HG03196 (cell line): ENCODE measurements at regions not wholly inside any gene's neighbourhood (a gene's known extent, or its start where the extent isn't known, plus 50 kb on each side); places are given as distances from the start of the nearest gene placed in this dataset.
"Not testable (repeated sequence)": the region's sequence is repeated elsewhere in the genome, so short reads cannot be mapped to it uniquely, and the experiment has no call there.

Source experiments
- ATAC-seq: cut with Tn5 transposase; IDR thresholded peaks from one replicate; pipeline ENCODE4 v1.9.1; 2021; ENCODE audit not compliant: unreplicated experiment

DNA sequence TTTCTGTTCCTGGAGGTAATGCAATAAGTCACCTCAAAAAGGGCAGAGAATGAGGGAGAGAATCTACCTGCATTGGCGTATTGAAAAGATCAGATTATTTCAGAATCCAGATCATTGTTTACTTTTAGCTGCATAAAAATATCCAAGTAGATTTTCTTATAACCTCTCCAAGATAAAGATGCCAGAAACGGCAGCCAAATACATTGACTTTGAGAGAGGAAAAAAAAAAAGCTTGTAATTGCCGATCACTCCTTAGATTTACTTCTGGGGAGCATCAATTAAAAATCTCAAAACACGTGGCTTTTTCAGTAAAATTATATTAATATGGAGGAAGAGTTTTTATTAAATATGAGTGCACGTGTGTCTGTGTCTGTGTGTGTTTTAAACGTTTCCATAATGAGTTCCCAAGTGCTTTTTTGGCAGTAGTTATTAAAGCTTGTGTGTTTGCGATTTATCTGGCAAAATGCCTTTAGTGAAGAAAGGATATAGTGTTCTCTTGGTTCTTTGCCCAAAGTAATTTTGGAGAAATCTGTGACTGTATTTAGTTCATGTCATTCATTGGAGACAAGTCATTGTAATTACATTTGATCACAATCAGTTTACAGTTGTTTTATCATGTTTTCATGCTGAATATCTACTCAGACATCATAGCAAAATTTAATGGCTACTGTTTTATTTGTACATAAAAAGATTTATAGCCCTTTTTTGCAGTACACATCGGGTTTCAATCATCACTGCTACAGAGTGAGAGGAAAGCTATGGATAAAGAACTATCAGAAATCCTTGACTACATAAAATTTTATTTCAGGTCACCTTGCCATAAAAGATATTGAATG is 176.1 kb downstream of the TM9SF2 start:
- no peak for ATAC-seq

DNA sequence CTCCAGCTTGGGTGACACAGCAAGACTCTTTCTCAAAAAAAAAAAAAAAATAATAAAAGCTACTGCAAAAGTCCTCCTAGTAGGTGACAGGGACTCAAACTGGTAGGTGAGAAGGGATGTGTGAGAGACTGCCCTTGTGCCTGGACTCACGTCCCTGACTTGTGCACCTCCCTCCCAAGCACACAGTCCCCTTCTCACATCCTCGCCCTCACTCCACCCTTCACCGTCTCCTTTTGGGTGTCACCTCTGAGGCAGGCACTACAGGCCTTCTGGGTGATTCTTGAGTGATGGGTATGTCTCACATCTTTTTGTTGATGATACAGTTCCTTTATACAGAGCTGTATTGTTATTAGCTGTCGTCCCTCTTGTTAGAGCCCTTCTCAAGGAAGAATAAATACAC is 170.5 kb downstream of the TM9SF2 start:
- no peak for ATAC-seq

DNA sequence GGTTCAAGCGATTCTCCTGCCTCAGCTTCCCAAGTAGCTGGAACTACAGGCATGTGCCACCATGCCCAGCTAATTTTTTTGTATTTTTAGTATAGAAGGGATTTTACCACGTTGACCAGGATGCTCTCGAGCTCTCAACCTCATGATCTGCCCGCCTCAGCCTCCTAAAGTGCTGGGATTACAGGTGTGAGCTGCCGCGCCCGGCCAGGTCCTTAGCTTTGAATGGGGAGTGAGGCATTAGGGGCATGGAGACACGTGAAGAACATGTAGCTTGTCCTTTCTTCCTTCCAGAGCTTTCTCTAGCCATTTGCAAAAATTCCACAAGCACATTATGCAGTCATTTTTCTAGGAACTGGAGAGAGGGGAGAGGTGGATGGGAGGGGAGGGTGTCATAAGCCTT is 167.8 kb downstream of the TM9SF2 start:
- ATAC-seq, result not testable (repeated sequence)

DNA sequence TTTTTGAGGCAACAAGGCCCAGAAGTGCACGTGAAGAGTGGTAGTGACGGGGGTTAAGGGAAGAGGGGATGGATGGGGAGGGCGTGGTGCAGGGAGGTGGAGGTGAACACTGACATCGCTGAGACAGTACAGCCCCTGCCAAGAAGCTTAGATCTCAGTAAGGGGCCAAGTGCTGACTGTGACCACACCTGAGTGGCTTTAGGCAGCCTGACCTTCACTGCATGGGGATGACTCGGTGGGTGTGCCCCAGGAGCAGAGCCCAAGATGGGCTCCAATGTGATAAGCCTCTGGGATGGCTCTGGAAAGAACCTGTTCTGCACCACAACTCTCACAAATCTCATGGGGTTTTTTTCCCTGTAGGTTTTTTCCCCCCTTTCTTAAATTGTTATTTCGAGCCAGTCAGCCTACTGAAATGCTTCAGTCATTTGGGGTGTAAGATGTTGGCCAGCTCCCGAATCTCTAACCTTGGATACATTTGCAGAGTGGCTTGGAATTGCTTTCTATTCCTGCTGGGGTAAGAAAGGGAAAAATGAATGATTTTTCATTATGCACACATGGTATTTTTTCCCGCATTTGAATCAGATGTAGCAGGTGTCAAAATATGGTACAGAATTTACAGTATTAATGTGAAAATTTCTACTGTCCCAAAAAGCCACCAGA is 165.0 kb downstream of the TM9SF2 start:
- ATAC-seq, result no peak

DNA sequence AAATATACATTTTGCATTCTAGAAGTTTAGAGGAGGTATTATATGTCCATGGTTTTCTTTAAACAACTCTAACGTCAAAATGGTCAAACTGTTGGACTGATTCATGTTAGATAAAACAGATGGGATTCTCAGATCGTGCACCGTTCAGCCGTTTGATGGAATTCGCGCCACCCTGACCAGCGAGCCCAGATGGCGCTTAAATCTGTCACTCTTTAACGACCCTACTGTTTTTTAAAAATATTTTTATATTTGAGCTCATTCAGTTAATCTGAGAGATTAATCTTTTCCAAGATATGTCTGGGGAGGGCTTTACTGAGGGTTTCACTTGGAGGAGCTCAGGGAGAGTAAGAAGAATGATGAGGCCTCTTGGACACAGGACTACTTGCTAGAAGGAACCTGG is 164.4 kb downstream of the TM9SF2 start:
- ATAC-seq, result no peak

DNA sequence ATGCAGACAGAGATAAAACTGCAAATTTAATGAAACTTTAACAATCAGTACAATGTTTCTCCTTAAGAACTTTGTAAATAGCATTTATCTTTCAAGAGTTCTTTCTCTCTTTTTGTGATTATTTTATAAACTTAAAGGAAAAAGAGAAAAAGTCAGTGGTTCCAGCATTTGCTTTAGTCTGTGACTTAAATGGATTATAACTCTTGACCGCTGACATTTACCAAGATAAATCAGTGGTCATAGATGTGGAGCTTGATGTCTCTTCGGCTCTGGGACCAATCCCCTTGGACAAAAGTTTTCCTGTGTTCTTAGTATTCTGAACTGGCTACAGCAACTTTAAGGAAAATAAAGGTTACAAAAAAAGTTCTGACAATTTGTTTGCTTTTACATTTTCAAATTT is 162.6 kb downstream of the TM9SF2 start:
- ATAC-seq, result no peak

DNA sequence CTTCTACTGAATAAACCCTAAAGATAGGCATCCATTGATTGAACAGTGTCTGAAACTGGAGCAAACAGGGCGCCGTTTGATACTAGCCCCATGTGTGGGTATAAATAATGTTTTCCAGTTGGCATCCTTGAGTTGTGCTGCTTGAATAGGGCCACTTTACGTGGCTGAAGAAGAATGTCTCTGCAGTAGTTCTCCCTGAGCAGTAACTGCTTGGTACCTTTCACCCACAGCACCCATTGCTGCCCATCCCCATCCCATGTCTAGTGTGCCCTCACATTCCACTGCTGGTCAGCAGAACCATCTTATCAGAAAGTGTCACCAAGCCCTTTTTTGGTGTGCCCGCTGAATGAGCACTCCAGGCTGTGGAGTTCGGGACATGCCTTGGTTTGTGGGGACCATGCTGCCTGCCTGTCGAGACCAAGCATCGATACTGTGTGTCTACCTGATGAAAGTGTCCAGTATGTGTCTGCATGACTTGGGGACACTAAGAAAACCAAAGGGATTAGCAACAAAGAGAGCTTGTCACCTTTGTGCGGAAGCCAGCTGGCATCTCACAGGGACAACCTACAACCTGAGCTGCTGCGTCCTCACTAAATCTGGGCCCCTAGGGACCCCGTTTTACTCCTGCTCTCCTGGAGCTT is 162.0 kb downstream of the TM9SF2 start:
- no peak for ATAC-seq

DNA sequence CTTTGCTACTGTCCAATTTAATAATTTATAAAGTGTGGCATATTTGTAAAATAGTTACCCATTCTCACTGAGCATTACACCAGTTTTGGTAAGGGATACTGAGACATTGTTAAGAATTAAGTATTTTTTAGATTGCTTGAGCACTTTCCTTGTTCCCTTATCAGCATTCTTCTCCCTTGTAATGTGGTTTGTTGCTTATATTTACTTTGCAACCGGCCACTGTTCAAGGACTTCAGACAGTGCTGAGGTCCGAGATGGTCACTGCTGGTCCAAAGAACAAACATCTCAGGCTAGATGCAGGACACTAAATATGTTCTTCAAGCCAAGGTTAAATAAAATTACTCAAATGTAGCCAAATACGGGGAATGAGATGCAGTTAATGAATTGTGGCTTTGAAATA is 161.4 kb downstream of the TM9SF2 start:
- ATAC-seq, result no peak

DNA sequence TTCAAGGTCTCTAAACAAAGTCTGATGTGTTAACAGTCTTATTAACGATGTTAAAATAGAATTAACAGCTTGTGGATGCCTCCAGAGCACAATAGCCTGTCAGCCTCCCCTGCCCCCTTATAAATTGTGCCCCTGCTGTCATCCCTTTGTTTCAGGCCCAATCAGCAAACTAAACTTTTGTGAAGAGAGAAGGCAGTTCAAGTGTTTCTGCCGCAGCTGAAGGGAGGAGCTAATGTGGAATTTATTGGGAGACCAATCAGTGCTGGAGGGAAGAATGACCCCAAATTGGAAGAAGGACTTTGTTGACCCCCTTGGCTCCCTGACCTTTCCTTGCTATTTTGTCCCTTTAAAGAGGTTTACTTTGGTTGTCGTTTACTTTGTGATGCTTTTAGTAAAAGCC is 160.5 kb downstream of the TM9SF2 start:
- no peak for ATAC-seq

DNA sequence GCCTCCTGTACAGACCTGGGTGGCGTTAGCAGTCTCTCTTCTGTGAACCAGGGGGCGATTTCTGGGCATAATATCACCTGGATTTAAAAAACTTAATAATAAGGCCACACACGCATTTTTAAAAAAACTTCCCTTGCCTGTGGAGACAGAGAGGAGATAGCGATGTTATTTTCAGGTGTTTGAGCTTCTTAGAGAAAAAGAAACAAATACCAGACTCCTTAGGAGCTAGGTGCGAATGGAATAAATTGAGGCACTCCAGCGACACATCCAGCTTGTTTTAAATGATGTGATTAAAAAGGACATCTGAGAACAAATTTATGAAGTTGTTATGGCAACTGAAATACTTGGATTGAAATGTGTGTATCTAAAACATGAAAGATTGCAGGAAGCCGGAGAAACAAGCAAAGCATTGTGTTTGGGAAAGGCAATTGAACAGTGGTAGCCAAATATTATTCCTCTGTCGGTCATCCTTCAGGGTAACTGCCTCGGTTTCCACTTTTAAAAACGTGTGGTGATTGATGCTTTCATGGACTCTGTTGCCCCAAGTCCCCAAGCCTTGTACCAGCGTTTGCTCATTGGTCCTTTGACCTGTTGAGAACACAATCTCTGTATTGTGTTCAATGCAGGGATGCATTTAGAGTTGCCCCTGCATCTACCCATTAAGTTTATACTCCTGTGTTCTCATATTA is 158.7 kb downstream of the TM9SF2 start:
- no peak for ATAC-seq

DNA sequence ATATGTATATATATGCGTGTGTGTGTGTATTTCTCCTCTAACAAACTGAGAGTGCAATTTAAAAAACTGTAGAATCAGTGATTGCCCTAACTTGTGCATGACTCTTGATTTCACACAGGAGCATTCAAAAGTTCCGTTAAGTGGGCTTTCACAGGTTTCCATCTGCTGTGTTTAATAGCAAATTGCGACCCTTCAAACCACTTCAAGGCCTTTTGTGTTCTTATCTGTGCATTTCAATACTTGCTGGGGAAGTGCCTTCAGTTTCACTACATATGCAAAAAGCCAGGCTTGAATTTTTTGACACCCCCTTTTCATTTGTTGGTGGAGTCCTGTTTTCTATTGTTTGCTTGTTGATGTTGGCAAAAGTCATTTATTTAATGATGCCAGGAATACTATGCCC is 158.0 kb downstream of the TM9SF2 start:
- ATAC-seq, result no peak

DNA sequence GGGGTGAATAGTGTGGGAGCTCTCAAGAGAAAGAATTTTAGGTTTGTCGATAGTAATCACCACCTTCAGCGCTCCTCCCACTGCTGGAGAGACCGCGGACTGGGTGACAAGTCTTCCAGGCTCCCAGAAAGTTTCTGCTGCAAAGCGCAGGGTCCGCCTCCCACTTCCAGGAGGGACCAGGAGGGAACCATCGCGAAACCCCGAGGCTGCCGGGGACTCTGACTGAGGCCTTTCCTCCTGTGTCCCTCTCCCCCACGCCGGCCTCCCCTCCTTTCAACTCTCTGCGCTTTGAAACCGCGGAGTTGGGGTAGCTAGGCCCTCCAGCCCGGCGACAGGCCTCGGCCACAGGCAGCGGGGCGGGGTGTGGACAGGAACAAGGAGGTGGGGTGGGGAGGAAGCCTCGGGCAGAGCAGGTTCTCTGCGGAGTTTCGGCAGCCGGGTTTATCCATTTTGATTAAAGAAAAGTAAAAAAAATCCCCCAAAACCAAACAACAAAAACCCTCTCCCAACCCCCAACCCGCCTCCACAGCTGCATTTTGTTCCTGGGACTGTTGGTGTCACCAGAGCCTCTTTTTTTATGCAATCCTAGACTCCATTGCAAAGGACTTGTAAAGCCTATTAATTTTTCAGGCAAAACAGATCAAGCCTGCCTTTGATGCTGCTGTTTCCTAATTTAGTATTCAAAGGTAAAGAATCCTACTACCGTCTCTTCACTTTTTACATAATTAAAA is 157.2 kb downstream of the TM9SF2 start:
- ATAC-seq, result no peak

DNA sequence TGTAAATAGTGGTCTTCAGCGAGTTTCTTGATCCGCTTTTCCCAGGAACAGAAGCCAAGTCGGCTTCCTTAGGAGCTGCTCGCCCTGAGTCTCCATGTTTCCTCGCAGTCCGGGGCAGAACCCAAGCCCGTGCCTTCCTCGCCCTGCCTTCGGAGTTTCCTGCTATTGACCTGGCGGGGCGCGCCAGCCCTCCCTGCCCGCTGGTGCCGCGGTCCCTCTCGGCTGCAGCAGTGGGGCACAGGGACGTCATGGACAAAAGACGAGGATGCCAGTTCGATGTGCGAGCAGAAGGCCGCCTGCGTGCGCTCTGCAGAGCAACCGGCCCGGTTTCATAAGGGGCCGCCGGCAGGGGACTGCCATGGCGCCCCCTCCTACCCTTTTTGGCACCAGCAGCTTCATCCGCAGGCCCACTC is 156.6 kb downstream of the TM9SF2 start:
- no peak for ATAC-seq

DNA sequence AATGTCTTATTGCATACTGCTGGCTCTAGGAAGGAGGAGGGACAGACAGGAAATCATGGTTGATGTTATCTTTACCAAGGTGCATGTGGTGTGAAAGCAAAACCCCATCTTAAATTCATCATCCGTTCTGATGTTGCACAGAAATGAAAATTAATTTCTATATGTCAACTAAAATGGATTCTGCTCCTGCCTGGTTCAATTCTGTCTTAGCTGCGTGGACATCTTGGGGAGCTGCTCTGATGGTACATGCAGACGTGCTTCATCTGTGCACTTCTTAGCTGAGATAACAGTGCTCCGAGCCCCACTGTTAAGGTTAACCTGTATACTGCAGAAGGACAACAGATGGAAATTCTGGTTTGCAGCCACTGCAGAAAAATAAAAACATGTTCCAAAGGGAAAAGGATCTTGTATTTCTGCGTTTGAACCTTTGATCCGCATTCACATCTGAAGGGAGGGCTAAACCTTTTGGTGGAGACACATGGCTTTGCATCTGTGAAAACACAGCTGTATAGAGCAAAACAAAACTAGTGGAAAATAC is 155.6 kb downstream of the TM9SF2 start:
- no peak for ATAC-seq

DNA sequence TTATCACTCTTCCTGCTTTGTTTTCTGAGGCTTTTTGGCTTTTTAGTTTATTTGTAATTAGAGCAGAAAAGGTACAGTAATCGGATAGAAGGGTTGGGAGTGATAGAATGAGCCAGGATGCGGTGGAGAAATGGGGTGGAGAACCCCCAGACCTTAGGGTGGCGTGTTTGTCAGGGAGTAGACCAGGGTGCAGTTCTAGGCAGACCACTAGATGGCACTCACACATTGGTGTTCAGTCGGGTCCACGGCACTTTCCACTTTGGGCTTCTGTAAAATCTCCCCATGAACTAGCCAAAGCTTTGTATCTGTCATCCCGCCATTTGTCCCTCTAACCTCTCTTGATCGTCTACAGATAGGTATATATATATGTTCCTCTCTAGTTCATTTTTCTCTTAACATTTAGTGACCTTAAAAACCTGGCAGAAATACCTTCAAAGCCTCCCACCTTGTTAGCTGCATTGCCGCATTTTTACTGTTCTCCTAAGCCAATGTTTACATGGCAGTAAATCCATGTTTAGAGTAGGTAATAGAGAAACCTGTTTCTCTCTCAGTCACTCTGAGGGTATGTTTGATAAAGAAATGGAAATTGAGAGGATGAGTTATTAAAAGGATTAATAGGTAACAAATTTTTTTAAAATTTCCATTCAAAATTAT is 154.9 kb downstream of the TM9SF2 start:
- peak; percentile 43 for ATAC-seq

DNA sequence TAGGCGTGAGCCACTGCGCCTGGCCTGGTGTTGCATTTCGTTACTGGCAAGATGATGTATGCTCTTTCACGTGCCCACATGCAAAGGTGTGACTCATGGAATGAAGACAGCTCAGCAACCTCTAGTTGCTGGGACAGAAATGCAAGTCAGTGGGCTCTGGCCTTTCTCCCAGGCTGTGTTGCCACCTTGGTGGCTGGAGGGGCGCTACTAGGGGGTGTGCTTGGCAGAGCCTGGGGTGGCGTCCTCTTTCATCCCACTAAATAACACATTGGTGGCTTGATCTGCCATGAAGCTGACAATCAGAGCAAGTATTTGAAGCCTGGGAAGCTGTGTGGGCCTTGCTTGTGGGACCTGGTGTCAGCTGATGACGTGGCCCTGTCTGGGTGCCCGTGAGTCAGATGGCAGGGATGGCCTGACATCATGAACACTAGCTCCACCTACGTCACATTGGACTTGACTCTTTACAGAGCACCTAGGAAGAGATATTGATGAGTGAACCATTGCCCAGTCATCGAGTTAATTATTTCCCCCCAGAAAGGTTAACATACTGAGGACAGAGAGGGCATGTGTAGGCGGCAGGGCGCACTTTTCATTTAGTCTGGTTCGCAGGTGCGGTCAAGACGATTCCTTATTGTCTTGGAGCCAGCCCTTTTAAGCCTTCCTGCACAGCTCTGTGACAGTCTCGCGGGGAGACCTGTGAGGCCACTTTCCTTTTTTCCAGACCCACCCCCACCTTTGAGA is 154.2 kb downstream of the TM9SF2 start:
- no peak for ATAC-seq

DNA sequence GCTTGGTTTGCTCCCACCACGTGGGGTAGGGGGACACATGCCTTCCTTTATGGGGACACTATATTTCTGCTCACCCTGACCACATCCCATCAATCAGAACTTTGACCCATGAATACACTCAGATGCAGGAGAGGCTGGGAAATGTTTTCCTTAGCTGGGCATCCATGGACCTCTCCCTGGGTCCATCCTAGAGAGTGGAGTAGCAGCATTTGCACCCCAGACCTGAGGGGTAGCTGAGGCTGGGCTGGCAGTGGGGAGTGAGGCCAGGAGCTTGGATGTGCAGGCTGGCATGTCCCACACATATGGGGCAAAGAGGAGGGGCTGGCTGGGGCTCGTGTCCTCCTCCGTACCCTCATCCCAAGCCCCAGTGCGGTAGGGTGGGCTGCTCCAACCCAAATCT is 152.8 kb downstream of the TM9SF2 start:
- no peak for ATAC-seq

DNA sequence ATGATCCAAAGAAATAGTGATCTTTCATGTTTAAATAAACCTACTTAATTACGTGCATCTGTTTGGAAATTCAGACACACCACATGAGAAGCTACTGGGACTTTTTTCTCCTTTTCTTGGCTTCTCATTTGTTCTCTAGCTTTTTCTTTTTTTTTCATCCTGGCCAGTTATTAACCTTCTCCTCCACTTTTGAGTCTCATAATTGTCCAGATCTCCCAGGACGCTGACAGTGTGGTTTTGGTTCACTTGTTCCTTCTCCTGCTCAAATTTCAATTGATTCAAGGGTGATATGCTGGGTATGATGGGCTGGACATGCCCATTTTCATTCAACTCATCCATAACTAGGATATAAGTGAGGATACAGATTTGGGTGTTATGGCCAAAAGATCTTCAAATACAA is 152.3 kb downstream of the TM9SF2 start:
- ATAC-seq, result no peak

DNA sequence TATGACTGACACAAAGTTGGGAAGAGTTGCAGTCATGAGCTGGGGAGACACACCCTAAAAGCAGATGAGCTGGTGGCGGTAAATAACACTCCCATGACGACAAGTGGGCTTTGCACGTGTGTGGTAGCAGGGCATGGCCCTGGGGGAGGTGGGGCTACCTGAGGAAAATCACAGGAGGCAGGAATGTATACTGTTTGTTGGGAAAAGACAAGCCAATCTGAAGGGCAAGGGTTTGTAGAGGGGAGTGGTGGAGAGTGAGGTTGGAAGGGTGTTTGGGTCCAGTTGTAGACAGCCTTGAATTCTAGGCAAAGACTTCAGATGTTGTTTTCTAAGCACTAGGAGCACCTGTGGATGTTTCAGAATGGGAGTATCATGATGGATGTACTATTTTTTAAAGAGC is 151.6 kb downstream of the TM9SF2 start:
- ATAC-seq, result no peak
